Calu3 (cell line): ENCODE measurements at regions not wholly inside any gene's neighbourhood (a gene's known extent, or its start where the extent isn't known, plus 50 kb on each side); places are given as distances from the start of the nearest gene placed in this dataset.
"Not testable (repeated sequence)": the region's sequence is repeated elsewhere in the genome, so short reads cannot be mapped to it uniquely, and the experiment has no call there.

Experiments used
- BruUV-seq: library from RNA; stranded (reverse); fragments of 400-500 nt; replicated peaks from 2 replicates; lab custom pipeline; 2021; lab: Mats Ljungman, UMichigan
- CTCF ChIA-PET: fragments of 300-600 bp; sonication (Branson Sonifier 250); formaldehyde crosslinking; loops from one replicate; lab custom pipeline; 2022; ENCODE audit warnings: antibody characterized with exemption; lab: Charles Lee
- DNase-seq: peaks from one replicate; pipeline ENCODE4 v3.0.0; 2022
- H3K27ac Mint-ChIP-seq: one replicate; pipeline ENCODE4 v1.8.0; 2022; ENCODE audit warnings: mixed read lengths; ENCODE audit not compliant: unreplicated experiment
- H3K27me3 Mint-ChIP-seq: one replicate; pipeline ENCODE4 v1.8.0; 2022; ENCODE audit warnings: mixed read lengths; ENCODE audit not compliant: unreplicated experiment
- H3K36me3 Mint-ChIP-seq: one replicate; pipeline ENCODE4 v1.8.0; 2022; ENCODE audit warnings: mild to moderate bottlenecking, moderate library complexity, mixed read lengths; ENCODE audit not compliant: insufficient read depth, unreplicated experiment
- H3K4me1 Mint-ChIP-seq: one replicate; pipeline ENCODE4 v1.8.0; 2022; ENCODE audit warnings: mild to moderate bottlenecking, low read depth, mixed read lengths; ENCODE audit not compliant: unreplicated experiment
- H3K4me3 Mint-ChIP-seq: one replicate; pipeline ENCODE4 v1.8.0; 2022; ENCODE audit warnings: mild to moderate bottlenecking, low read depth, moderate library complexity, mixed read lengths; ENCODE audit not compliant: unreplicated experiment
- H3K9me3 Mint-ChIP-seq: one replicate; pipeline ENCODE4 v1.8.0; 2022; ENCODE audit warnings: low read depth, mixed read lengths; ENCODE audit not compliant: unreplicated experiment
- CTCF ChIP-seq: fragments of 200-600 bp; IDR thresholded peaks from one replicate; pipeline ENCODE4 v1.8.0; 2022; ENCODE audit warnings: antibody characterized with exemption; ENCODE audit not compliant: unreplicated experiment
- intact Hi-C: fragments of 100-400 bp; cut with micrococcal nuclease; formaldehyde crosslinking; loops from one replicate; pipeline ENCODE4 v1.10.0; 2022; ENCODE audit not compliant: unreplicated experiment

GRCh38 chr12:75684678-75685616 lies 173.5 kb upstream of the KRR1 start:
- Mint-ChIP-seq H3K36me3 (no peaks in the 10 kb centered on the region), H3K27ac (no peak overlapping the region), H3K4me3 (no peak overlapping the region), H3K27me3 (no peaks in the 10 kb centered on the region), H3K4me1 (peaks cover 7% of the 10 kb centered on the region), H3K9me3 (peaks cover 7% of the 10 kb centered on the region)
- no peak for TF ChIP-seq CTCF
- DNase-seq: no peak
- no TSS peak for BruUV-seq
- intact Hi-C loops: no loop called here
- CTCF ChIA-PET: no interaction called here

GRCh38 chr12:75683995-75684586 lies 172.7 kb upstream of the KRR1 start:
- H3K4me1 Mint-ChIP-seq, intact Hi-C loops, H3K4me3 Mint-ChIP-seq, BruUV-seq, DNase-seq, H3K9me3 Mint-ChIP-seq, CTCF ChIA-PET, H3K27me3 Mint-ChIP-seq, H3K27ac Mint-ChIP-seq, H3K36me3 Mint-ChIP-seq: not testable (repeated sequence)

DNA sequence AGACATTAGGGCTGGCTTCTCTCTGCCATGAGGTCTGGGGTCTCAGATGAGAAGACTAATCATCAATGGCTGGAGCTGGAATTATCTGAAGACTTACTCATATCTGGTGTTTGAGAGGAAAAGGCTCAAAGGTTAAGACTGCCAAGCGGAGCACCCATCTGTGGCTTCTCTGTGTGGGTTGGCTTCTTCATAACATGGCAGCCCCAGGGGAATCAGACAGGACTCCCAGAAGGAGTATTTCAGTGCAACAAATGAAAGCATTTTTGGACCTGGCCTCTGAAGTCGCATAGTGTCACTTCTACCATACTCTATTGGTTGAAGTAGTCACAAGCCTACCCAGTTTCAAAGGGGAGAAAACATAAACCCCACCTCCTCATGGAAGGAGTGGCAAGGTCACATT lies 171.8 kb upstream of the KRR1 start:
- intact Hi-C loops: no loop called here
- no peak for DNase-seq
- Mint-ChIP-seq H3K4me3 (no peak overlapping the region), H3K27ac (no peak overlapping the region), H3K27me3 (no peaks in the 10 kb centered on the region), H3K36me3 (no peaks in the 10 kb centered on the region), H3K4me1 (peaks cover 7% of the 10 kb centered on the region), H3K9me3 (peaks cover 7% of the 10 kb centered on the region)
- BruUV-seq: no TSS peak
- TF ChIP-seq CTCF: no peak
- CTCF ChIA-PET: no interaction called here

- TF ChIP-seq CTCF: no peak
- Mint-ChIP-seq H3K4me1 (no peaks in the 10 kb centered on the region), H3K9me3 (peaks cover 5% of the 10 kb centered on the region), H3K4me3 (no peak overlapping the region), H3K27me3 (no peaks in the 10 kb centered on the region), H3K36me3 (no peaks in the 10 kb centered on the region), H3K27ac (no peak overlapping the region)
- intact Hi-C loops: no loop called here
- CTCF ChIA-PET: no interaction called here
- no peak for DNase-seq
- no TSS peak for BruUV-seq
These were observed 166.1 kb upstream of the KRR1 start for GRCh38 chr12:75677522-75677921.
